Activated CD8-positive, alpha-beta memory T cell treated with anti-CD3 and anti-CD28 coated beads for 24 hours (primary cell): ENCODE measurements at regions not wholly inside any gene's neighbourhood (a gene's known extent, or its start where the extent isn't known, plus 50 kb on each side); places are given as distances from the start of the nearest gene placed in this dataset.

Experiments
- DNase-seq: peaks from one replicate; pipeline ENCODE4 v3.0.0-alpha.2; 2020

- no peak for DNase-seq
Measured at GRCh38 chr11:39288011-39288410, 2171.4 kb downstream of the LRRC4C start.

GRCh38 chr11:39268176-39268690 lies 2191.2 kb downstream of the LRRC4C start:
- no peak for DNase-seq

- DNase-seq = no peak
Measured at GRCh38 chr11:39255648-39256047, 2203.8 kb downstream of the LRRC4C start.

GRCh38 chr11:39249566-39250365 lies 2209.7 kb downstream of the LRRC4C start:
- no peak for DNase-seq

GRCh38 chr11:39247570-39248137 lies 2211.8 kb downstream of the LRRC4C start:
- no peak for DNase-seq

GRCh38 chr11:39239553-39239952 lies 2219.9 kb downstream of the LRRC4C start:
- DNase-seq = no peak

GRCh38 chr11:39236916-39237315 lies 2222.5 kb downstream of the LRRC4C start:
- DNase-seq = no peak

- no peak for DNase-seq
Measured at GRCh38 chr11:39221550-39222138, 2237.8 kb downstream of the LRRC4C start.

GRCh38 chr11:39220501-39221230 lies 2238.8 kb downstream of the LRRC4C start:
- DNase-seq = no peak

- DNase-seq = no peak
Measured at GRCh38 chr11:39220069-39220468, 2239.4 kb downstream of the LRRC4C start.

- no peak for DNase-seq
Measured at GRCh38 chr11:39209981-39210380, 2249.5 kb downstream of the LRRC4C start.

GRCh38 chr11:39205236-39205995 lies 2254.0 kb downstream of the LRRC4C start:
- no peak for DNase-seq

- no peak for DNase-seq
Measured at GRCh38 chr11:39192671-39193070, 2266.8 kb downstream of the LRRC4C start.

GRCh38 chr11:39190751-39191150 lies 2268.7 kb downstream of the LRRC4C start:
- DNase-seq = no peak

GRCh38 chr11:39177678-39178077 lies 2281.8 kb downstream of the LRRC4C start:
- no peak for DNase-seq

GRCh38 chr11:39174965-39175364 lies 2284.5 kb downstream of the LRRC4C start:
- DNase-seq = no peak

GRCh38 chr11:39174196-39174595 lies 2285.3 kb downstream of the LRRC4C start:
- DNase-seq = no peak

- no peak for DNase-seq
Measured at GRCh38 chr11:39165021-39165420, 2294.4 kb downstream of the LRRC4C start.

- no peak for DNase-seq
Measured at GRCh38 chr11:39149214-39149613, 2310.2 kb downstream of the LRRC4C start.

GRCh38 chr11:39145346-39145745 lies 2314.1 kb downstream of the LRRC4C start:
- DNase-seq = no peak

GRCh38 chr11:39144351-39145130 lies 2314.9 kb downstream of the LRRC4C start:
- no peak for DNase-seq

- no peak for DNase-seq
Measured at GRCh38 chr11:39139581-39139980, 2319.9 kb downstream of the LRRC4C start.
